IPS-NIHi7 (cell line): ENCODE measurements at regions not wholly inside any gene's neighbourhood (a gene's known extent, or its start where the extent isn't known, plus 50 kb on each side); places are given as distances from the start of the nearest gene placed in this dataset.

Source experiments
- DNase-seq: peaks from one replicate; pipeline ENCODE4 v3.0.0; 2012; ENCODE audit warnings: mixed read lengths; ENCODE audit errors: extremely low spot score

GRCh38 chr14:51546603-51547258 lies 105.0 kb upstream of the FRMD6 start:
- DNase-seq: no peak

GRCh38 chr14:51547260-51547659 lies 104.5 kb upstream of the FRMD6 start:
- no peak for DNase-seq

- no peak for DNase-seq
Observed at GRCh38 chr14:51547701-51548100, 104.0 kb upstream of the FRMD6 start.

GRCh38 chr14:51548187-51548586 lies 103.5 kb upstream of the FRMD6 start:
- no peak for DNase-seq

GRCh38 chr14:51550636-51551035 lies 101.1 kb upstream of the FRMD6 start:
- DNase-seq: no peak

- no peak for DNase-seq
Observed at GRCh38 chr14:51552275-51552674, 99.4 kb upstream of the FRMD6 start.

GRCh38 chr14:51552768-51553404 lies 98.8 kb upstream of the FRMD6 start:
- peak; percentile 18 for DNase-seq

- DNase-seq: no peak
Observed at GRCh38 chr14:51554339-51554920, 97.3 kb upstream of the FRMD6 start.

- DNase-seq: no peak
Observed at GRCh38 chr14:51554953-51555352, 96.8 kb upstream of the FRMD6 start.

GRCh38 chr14:51561141-51561540 lies 90.6 kb upstream of the FRMD6 start:
- DNase-seq: no peak

- no peak for DNase-seq
Observed at GRCh38 chr14:51562816-51563215, 88.9 kb upstream of the FRMD6 start.

GRCh38 chr14:51563560-51563959 lies 88.2 kb upstream of the FRMD6 start:
- no peak for DNase-seq

GRCh38 chr14:51564460-51564859 lies 87.2 kb upstream of the FRMD6 start:
- no peak for DNase-seq

GRCh38 chr14:51564986-51565604 lies 86.6 kb upstream of the FRMD6 start:
- DNase-seq: no peak

GRCh38 chr14:51566831-51567582 lies 84.7 kb upstream of the FRMD6 start:
- DNase-seq: peak; percentile 18

- DNase-seq: no peak
Observed at GRCh38 chr14:51568366-51568765, 83.3 kb upstream of the FRMD6 start.

- DNase-seq: no peak
Observed at GRCh38 chr14:51573607-51574006, 78.1 kb upstream of the FRMD6 start.

GRCh38 chr14:51574009-51574408 lies 77.7 kb upstream of the FRMD6 start:
- DNase-seq: no peak

GRCh38 chr14:51575349-51576116 lies 76.2 kb upstream of the FRMD6 start:
- DNase-seq: no peak

GRCh38 chr14:51576117-51576430 lies 75.6 kb upstream of the FRMD6 start:
- peak; percentile 35 for DNase-seq

GRCh38 chr14:51576879-51577278 lies 74.8 kb upstream of the FRMD6 start:
- DNase-seq: no peak

- DNase-seq: no peak
Observed at GRCh38 chr14:51578853-51579252, 72.9 kb upstream of the FRMD6 start.
